ENCODE measurements at regions not wholly inside any gene's neighbourhood (a gene's known extent, or its start where the extent isn't known, plus 50 kb on each side); places are given as distances from the start of the nearest gene placed in this dataset.

DNA sequence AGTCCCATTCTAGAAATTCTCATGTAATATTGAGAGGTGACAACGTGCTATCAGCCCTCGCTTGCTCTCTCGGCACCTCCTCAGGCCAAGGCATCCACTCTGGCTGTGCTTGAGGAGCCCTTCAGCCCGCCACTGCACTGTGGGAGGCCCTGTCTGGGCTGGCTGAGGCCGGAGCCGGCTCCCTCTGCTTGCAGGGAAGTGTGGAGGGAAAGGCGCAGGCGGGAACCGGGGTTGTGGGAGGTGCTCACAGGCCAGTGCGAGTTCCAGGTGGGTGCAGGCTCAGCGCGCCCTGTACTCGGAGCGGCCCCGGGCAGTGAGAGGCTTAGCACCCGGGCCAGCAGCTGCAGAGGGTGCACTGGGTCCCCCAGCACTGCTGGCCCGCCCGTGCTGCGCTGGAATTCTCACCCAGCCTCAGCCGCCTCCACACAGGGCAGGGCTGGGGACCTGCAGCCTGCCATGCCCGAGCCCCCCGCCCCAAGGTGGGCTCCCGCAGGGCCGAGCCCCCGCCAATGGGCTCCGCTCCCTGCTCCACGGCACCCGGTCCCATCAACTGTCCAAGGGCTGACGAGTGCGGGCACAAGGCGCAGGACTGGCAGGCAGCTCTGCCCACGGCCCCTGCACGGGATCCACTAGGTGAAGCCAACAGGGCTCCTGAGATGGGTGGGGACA is 1680.6 kb upstream of the LRRTM1 start:
- TF ChIP-seq, protein P1, sequence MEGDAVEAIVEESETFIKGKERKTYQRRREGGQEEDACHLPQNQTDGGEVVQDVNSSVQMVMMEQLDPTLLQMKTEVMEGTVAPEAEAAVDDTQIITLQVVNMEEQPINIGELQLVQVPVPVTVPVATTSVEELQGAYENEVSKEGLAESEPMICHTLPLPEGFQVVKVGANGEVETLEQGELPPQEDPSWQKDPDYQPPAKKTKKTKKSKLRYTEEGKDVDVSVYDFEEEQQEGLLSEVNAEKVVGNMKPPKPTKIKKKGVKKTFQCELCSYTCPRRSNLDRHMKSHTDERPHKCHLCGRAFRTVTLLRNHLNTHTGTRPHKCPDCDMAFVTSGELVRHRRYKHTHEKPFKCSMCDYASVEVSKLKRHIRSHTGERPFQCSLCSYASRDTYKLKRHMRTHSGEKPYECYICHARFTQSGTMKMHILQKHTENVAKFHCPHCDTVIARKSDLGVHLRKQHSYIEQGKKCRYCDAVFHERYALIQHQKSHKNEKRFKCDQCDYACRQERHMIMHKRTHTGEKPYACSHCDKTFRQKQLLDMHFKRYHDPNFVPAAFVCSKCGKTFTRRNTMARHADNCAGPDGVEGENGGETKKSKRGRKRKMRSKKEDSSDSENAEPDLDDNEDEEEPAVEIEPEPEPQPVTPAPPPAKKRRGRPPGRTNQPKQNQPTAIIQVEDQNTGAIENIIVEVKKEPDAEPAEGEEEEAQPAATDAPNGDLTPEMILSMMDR (IDR thresholded peaks at IDR 0.05; ENCODE audit: low read depth, low read length): no peak
- H3K4me3 ChIP-seq (replicated peaks in 1 of 2; ENCODE audit: low read depth in 2 of 2, low read length in 2 of 2): no peak overlapping the region
- no peak for DNase-seq (ENCODE audit: low read depth in 2 of 2)

DNA sequence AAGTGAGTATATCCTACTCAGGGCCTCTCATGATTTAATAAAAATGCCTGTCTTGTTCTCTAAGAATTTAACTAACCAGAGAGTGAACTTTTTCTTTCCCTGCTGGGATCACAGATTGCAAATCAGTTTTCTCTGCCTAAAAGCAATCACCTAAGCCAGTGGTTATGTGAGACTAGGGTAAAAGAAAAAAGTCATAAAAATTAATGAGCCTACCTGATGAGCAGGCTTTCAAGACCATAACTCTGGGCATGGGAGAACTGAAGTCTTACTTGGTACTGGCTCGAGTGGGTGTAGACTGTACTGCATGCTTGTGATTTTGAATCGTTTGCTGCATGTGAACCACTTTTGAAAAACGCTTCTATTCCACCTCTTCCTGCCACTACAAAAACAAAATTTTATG is 1677.0 kb upstream of the LRRTM1 start:
- H3K4me3 ChIP-seq (replicated peaks in 1 of 2; ENCODE audit: low read depth in 2 of 2, low read length in 2 of 2): no peak overlapping the region
- TF ChIP-seq, protein P1 (IDR thresholded peaks at IDR 0.05; ENCODE audit: low read depth, low read length): no peak
- DNase-seq (ENCODE audit: low read depth in 2 of 2): no peak

DNA sequence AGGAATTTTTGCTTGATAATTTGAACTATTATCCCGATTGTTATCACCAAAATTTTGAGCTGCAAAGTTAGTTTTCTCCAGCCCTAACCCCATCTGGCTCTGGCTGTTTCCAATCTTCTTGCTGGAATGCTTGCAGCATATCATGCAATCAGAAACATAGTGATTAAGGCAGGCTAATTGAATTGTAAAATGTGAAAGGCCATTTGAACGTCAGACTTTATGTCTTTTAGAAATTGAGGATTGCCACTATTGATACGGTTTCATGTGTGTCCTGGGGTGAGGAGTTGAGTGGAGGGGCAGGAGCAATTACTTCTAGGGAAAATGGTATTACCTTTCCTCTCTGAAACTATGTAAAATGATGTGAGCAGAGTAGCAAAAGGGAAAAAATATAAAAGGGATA is 1674.5 kb upstream of the LRRTM1 start:
- H3K4me3 ChIP-seq (replicated peaks in 1 of 2; ENCODE audit: low read depth in 2 of 2, low read length in 2 of 2): no peak overlapping the region
- DNase-seq (ENCODE audit: low read depth in 2 of 2): no peak
- TF ChIP-seq, protein P1 (IDR thresholded peaks at IDR 0.05; ENCODE audit: low read depth, low read length): no peak

DNA sequence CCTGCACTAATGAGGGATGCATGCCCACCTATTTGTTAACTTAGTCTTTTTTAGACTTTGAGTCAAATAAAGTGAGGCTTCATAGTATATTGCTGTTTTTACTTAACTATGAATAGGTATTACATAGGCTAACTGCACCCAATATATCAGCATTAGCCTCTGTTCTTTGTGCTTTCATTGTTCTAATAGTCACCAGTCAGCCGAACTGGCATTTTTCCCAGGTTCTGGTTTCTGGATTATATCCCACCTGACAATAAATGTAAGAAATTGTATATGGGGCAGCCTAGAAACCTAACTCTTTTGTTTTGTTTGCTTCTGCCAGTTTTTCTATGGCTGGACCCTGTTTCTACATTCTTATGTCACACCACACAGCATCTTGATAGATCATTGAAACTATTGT is 1672.4 kb upstream of the LRRTM1 start:
- no peak for DNase-seq (ENCODE audit: low read depth in 2 of 2)
- H3K4me3 ChIP-seq (replicated peaks in 1 of 2; ENCODE audit: low read depth in 2 of 2, low read length in 2 of 2): no peak overlapping the region
- TF ChIP-seq, protein P1 (IDR thresholded peaks at IDR 0.05; ENCODE audit: low read depth, low read length): no peak

DNA sequence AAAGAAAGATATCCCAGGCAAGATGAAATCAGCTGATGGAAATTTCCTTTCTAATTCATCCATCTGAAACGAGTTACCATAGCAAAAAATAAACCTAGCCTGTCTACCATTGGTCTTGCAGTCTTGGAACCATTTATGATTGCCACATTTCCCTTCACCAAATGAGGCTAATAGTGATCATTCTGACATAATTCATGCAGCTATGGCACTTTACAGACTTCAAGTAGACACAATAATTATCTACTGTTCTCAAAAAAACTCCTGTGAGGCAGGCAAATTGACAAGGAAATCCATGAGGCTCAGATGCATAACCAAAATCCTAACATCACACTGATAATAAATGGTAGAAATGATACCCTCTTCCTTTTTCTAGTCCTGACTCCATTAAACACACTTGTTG is 1669.7 kb upstream of the LRRTM1 start:
- DNase-seq (ENCODE audit: low read depth in 2 of 2): no peak
- H3K4me3 ChIP-seq (replicated peaks in 1 of 2; ENCODE audit: low read depth in 2 of 2, low read length in 2 of 2): no peak overlapping the region
- TF ChIP-seq, protein P1 (IDR thresholded peaks at IDR 0.05; ENCODE audit: low read depth, low read length): no peak

DNA sequence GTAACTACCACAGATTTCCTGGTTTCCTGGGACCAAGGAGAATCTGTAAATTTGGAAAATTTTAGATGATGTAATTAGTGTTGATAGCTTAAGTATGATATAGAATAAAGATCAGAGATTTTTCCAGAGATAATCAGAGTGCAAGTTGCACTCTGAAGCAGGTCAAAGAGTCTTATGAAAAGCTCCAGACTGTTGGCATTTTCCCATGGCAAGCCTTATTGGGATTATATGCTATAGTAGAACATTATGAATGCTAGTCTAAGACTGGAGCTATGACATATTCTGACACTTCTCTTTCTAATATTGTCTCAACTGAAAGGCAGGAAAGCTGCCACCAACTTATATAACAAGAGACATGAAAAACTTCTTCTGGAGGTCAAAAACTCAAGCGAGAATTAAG is 1638.3 kb upstream of the LRRTM1 start:
- no peak overlapping the region for H3K4me3 ChIP-seq (replicated peaks in 1 of 2; ENCODE audit: low read depth in 2 of 2, low read length in 2 of 2)
- TF ChIP-seq, protein P1 (IDR thresholded peaks at IDR 0.05; ENCODE audit: low read depth, low read length): no peak
- DNase-seq (ENCODE audit: low read depth in 2 of 2): no peak

DNA sequence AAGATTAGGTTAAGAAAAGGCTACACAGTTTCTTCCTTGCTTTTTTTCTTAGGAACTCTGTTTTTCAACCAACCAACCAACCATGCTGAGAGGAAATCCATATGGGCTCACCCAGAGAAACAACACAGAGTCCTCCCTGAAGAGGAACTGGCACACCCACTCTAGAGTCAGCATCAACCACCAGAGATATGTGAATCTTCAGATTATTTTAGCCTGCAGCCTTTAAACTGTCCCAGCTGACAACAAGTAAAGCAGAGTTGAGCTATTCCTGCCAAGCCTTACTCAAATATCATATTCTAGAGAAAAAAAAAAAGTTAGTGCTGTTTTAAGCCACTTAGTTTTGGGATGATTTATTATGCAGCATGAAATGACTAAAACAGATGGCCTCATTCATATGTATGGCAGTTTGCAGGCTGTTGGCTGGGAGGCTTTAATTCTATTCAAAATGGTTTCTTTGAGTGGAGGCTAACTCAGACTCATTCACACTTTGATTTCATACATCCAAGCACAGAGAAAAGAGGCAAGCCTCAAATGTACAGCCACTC is 1637.7 kb upstream of the LRRTM1 start:
- DNase-seq (ENCODE audit: low read depth in 2 of 2): no peak
- no peak overlapping the region for H3K4me3 ChIP-seq (replicated peaks in 1 of 2; ENCODE audit: low read depth in 2 of 2, low read length in 2 of 2)
- TF ChIP-seq, protein P1 (IDR thresholded peaks at IDR 0.05; ENCODE audit: low read depth, low read length): no peak
